Activated CD4-positive, alpha-beta T cell treated with anti-CD3 and anti-CD28 coated beads, Interleukin-2, Interleukin-4, amounts not matched to agents 100 ng/mL and 50 ng/mL, durations not matched to agents 16 hours and 8 hours (primary cell): ENCODE measurements at regions not wholly inside any gene's neighbourhood (a gene's known extent, or its start where the extent isn't known, plus 50 kb on each side); places are given as distances from the start of the nearest gene placed in this dataset.
"Not testable (repeated sequence)": the region's sequence is repeated elsewhere in the genome, so short reads cannot be mapped to it uniquely, and the experiment has no call there.

Experiments used
- DNase-seq: peaks from one replicate; pipeline ENCODE4 v3.0.0-alpha.2; 2020; ENCODE audit warnings: low spot score

DNA sequence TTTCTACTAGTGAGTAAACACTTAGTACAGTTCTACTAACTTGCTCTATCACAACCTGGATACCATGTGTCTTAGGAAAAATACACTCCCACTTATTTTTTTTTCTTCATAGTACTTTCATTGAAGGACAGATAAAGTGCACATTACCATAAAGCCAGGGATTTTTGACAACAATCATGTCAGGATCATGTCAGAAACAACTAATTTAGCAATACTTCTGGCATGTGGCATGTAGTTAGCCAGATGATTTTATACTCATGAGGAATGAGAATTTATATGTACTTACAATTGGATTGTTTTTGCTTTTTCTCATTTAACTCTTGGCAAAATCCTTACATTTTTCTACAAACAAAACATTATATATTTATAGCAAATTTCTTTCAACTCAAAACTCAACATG is 630.7 kb upstream of the GRM3 start:
- DNase-seq: no peak

DNA sequence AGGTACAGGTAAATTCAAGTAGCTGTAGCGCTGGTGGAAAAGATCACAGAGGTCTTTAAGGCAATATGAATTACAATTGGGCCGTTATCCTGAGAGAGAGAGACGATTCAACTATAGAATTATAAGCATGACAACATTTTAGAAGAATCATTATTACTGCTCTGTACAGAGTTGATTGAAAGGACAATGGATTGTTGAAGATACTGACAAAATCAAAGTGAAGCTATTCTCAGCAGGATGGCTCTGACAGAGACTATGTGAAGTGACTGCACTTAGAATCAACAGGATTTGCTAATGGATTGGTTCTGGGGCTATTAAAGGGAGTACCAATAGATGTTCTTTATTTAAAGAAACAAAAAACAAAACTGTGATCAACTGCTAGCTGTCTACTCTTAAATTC is 634.8 kb upstream of the GRM3 start:
- DNase-seq: no peak

DNA sequence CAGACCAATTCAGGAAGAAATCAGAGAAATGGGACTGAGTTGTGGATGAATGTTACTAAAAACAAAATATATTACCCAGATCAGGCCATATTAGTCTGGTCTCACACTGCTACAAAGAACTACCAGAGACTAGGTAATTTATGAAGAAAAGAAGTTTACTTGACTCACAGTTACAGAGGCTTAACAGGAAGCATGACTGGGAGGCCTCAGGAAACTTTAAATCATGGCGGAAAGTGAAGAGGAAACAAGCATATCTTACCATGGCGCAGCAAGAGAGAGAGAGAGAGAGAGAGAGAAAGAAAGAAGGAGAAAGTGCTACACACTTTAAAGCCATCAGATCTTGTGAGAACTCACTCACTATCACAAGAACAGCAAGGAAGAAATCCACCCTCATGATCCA is 636.8 kb upstream of the GRM3 start:
- DNase-seq: no peak

DNA sequence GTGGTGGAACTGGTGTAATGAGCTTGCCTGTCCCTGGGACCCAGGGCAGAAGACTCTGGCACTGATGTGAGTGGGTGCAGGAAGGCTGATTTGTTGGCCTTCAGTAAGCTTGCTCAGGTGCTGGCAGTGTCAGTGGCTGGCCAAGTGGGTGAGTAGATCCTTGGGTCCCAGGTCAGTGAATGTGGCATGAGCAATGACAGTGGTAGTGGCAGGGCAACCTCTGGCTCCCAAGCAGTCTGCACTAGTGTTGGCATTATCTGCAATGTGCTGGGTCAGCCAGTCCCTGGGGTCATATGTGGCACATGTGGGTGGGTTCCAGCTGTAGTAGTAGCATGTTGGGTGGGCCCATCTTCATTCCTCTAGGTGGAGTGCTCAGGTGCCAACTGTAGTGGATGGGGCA is 640.9 kb upstream of the GRM3 start:
- no peak for DNase-seq

DNA sequence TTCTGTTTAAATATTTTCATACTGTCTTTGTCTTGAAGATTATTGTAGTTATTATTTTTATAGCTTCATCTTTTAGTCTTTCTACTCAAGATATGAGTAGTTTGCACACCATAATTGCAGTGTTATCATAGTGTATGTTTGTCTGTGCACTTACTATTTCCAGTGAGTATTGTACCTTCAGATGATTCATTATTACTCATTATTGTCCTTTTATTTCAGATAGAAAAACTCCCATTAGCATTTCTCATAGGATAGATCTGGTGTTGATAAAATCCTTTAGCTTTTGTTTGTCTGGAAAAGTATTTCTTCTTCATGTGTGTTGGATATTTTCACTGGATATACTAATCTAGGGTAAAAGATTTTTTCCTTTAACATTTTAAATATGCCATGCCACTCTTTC is 646.2 kb upstream of the GRM3 start:
- DNase-seq: no peak

DNA sequence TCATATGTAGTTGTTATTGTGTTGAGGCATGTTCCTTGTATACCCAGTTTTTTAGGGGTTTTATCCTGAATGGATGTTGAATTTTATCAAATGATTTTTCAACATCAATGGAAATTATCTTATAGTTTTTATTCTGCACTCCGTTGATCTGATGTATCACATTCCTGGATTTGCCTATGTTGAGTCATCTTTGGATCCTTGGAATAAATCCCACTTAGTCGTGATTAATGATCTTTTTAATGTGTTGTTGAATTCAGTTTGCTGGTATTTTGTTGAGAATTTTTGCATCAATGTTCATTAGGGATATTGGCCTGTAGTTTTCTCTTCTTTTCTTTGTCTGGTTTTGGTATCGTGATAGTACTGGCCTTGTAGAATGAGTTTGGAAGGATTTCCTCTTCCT is 648.6 kb upstream of the GRM3 start:
- no peak for DNase-seq

DNA sequence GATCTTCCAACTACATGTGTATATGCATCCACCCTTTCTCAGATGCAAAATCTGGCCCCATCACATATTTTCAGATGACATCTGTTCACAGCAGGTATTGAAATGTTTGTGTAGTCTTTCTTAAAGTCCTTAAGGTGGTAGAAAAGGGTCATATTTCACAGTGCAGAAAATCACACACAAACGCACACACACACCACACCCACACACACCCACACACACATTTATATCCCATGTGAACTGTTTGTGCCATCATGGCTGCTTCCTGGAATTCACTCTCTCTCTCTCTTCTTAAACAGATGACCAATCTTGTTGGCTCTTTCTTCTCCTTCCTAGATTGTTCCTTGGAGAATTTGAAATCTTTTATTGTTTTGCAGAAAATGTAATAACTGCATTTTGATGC is 663.0 kb upstream of the GRM3 start:
- no peak for DNase-seq

DNA sequence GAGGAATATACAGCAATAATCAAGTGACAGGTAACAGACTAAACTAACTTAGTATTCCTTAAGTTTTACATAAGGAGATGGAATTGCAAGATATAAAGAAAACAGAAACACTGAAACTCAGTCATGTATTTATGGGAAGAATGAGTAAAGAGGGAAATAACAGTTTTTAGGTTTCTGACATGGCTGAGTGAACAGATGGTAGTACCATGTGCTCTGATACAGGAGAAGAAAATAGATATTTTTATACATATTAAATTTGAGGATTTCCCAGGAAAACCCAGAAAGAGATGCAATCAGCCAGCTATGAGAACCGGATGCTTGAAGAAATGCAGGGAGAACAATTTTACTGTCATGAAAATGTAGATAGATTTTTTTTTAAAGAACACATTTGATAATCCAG is 669.5 kb upstream of the GRM3 start:
- no peak for DNase-seq

DNA sequence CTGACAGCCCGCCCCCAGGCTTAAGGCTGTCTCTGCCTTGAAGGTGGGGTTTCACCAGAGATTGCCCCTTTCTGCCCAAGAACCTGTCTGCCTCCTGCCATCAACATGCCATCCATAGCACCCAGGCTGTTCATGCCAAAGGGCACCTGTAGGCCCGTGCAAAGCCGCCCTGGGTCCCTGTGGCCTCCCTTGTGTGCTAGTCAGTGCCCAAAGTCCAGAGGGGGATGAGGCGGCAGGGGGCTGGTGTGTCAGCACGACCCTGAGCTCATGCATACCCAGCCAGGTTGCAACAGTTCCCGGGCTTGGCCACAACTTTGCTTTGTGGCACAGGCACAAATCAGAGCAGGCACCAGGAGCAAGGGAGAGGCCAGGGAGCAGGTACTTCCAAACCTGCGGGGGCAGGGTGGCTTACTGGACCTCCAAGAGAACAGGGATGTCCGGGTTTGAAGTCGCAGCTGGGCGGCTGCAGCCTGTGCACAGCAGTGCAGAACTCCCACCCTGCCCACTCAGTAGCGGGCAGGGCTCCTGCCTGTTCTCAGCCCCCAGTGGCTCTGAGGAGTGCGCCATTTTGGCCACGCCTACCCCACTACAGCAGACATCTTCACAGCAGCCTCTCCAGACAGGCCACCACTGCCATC is 671.1 kb upstream of the GRM3 start:
- DNase-seq: no peak

DNA sequence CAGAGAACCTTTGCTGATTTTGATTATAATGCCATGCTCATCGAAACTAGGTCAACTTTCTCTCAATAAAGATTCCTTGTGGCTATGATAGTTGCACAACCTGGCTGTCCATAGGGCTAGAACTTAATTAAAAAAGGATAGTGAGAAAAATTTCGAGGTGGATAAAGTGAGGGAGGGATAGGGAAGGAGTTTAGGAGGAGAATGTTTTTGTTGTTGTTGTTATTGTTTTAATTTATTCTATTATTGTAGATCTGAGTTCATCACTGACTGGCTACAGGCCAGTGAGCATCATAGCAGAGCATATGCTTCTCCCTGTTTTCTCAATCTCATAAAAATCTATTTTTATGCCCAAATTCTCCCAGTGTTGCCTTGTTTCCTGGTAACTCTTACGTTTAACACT is 688.7 kb upstream of the GRM3 start:
- DNase-seq: no peak

DNA sequence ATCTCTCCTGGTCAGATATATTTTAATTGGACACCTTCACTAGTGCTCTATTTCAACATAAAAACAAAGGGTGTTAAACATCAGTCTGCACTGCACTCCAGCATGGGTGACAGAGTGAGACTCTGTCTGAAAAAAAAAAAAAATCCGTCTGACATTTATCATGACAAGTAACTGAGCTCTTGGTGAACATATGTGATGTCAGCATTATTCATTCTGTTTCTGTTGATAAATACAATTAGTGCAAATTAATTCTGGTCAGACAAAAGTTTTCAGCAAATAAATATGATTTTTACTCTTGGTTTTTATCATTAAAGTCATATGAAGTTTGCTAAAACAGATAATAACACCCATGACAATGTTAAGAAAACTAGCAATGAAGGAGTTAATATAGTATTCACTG is 692.8 kb upstream of the GRM3 start:
- no peak for DNase-seq

DNA sequence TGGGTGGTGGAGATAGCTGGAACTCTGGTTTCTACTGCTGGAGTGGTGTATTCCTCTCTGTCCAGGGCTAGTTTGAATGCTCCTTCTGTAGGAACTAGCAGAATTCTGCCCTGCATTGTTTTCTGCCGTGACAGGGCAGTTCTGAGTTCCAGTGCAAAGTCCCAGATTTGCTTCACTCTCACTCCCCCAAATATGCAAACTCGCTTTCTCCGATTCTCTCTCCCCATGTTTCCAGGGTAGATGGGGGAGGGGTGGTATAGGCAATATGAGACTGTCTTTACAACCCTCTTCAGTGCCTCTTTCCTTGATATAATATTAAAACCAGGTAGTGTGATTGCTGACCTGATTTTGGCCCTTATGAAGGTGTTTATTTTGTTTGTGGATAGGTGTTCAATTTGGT is 693.3 kb upstream of the GRM3 start:
- no peak for DNase-seq

DNA sequence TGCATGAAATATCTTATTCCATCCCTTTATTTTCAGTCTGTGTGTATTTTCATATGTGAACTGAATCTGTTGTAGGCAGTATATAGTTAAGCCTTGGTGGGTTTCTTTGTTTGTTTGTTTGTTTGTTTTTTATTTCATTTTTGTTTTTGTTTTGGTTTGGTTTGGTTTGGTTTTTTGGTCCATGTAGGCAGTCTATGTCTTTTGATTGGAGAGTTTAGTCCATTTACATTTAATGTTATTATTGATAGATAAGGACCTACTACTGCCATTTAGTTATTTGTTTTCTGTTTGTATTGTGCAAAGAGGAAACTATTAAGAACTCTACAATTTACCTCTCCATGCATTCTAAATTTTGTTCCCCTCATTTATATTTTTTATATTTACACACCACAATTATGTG is 695.9 kb upstream of the GRM3 start:
- no peak for DNase-seq

DNA sequence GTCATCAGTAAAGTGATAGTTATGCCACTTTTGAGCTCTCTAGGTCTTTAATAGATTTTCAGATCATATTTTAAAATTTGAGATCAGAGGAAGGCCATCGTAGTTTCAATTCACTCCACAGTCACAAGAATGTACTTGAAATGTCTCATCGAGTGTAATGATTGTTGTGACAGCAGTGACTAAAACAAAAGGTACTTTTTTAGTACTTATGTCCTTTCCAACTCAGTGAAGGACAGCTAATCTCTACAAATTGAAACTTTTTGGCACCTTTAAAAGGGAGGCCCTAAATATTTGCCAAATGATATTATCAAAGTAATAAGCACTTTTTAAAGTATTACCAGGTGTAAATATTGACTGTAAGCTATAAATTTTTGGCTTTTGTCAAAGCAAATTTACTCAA is 702.9 kb upstream of the GRM3 start:
- DNase-seq: no peak

DNA sequence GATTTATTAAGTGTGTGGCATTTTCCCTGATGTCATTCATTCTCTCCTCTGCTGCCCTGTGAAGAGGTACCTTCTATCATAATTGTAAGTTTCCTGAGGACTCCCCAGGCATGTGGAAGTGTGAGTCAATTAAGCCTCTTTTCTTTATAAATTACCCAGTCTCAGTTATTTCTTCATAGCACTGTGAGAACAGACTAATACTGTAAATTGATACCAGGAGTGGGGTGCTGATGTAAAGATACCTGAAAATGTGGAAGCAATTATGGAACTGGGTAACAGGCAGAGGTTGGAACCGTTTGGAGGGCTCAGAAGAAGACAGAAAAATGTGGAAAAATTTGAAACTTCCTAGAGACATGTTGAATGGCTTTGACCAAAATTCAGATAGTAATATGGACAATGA is 711.8 kb upstream of the GRM3 start:
- no peak for DNase-seq

DNA sequence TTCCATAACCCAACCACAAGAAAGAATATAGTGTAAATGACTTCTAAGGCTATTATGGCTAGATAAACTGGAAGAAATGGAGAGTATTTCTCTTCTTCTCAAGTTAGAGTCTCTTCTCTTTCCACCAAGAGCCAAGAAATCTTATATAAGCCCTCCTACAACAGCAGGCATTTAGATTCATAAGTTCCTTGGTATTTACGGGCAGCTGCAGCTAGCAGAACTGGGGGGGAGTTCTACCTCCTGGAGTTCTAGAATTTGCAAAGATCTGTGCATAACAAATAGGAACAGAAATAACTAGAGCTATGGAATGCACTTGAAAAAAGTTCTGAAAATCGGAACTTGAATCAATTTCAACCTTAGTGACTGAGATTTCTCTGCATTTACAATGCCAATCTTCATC is 715.2 kb upstream of the GRM3 start:
- DNase-seq: no peak

DNA sequence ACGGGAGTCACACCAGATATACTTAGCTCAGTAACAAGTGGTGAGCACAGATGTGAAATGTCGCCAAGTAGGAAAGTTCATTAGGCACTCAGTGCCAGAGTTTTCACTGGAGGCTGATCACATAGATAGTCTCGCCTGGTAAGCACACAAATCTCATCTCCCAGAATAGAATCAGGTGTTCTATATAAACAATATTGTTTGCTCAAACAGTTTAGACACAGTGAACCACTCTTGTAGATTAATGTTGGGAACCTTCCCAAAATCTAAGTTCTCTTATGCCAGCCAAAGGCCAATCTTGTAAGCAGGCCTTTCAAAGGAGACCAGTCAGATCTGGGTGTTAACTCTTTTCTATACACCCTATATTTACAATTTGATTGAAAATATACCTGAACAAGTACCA is 716.5 kb upstream of the GRM3 start:
- no peak for DNase-seq

DNA sequence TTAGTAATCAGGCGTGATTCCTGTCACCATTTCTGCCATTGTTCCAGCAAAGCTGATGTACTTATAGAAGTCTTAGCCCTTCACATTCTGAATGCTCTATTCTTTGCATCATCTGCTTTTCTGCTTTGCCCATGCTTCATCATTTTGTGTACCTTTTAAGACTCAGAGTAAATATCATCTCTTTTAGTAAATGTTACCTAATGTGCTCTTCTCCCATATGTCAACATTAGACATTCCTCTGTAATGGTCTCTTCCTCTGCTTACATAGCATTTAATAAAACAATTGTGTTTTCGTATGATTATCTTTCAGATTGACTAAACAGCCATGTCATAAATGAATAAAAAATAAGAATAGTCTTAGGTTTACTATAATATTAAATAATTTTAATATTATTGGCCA is 719.6 kb upstream of the GRM3 start:
- DNase-seq: no peak

DNA sequence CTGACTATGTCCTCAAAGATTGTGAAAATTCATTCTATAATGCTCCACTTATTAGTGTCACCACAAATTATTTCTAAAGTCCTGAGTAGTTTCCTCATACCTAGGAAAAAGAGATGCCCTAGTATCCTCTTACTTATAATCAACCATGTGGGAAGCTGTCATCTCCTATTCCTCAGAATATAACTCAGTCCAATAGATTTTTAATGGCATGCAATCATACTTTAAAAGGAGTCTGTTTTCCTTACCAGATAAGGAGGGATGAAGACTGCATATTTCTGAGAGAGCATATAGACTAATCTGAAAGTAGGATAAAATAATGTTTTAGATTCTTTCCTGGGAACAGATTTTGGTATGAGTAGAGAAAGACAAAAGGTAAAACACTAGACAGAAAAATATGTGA is 727.7 kb upstream of the GRM3 start:
- DNase-seq: no peak

DNA sequence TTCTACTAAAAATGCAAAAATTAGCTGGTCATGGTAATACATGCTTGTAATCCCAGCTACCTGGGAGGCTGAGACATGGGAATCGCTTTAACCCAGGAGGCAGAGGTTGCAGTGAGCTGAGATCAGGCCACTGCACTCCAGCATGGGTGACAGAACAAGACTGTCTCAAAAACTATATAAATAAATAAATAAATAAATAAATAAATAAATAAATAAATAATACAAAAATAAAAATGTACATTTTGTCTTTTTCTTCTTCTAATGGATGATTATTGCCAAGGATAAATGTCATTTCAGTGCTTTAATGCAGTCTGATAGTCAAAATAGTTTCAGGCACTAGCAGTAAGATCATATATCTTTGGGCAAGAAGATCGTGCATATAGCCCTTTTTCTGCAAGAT is 727.6 kb upstream of the SEMA3D start:
- no peak for DNase-seq

DNA sequence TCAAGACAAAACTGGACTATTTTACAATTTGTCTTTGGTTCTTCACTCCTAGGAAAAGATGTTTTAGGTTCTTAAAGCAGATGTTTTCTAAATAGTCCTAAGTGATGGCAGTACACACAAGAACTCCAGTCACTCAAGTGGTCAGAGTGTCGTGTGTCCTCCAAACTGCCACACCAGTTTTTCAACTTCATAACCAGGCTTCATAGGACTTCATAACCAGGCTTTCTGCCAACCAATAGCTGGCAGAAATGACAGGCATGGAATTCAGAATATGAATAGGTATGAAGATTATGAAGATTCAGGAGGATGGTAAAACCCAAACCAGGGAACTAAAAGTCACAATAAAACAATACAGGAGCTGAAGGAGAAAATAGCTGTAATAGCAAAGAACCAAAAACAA is 721.2 kb upstream of the SEMA3D start:
- no peak for DNase-seq

DNA sequence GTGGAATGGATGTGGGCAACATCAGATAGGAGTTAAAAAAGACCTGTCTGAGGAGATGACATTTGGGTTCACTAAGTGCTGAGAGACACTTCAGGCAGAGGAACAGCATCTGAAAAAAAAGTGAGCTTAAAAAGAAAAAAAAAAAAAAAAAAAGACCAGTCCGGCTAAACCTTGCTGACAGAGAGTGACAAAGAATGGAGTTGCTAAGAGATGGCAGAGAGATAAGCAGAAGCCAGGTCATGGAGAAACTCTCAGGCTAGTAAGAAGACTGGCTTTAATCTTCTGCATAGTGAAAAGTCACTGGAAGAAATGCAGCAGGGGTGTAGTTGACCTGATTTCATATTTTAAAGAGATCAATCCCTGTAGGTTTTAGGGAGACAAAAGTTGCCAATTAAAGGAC is 711.1 kb upstream of the SEMA3D start:
- no peak for DNase-seq

DNA sequence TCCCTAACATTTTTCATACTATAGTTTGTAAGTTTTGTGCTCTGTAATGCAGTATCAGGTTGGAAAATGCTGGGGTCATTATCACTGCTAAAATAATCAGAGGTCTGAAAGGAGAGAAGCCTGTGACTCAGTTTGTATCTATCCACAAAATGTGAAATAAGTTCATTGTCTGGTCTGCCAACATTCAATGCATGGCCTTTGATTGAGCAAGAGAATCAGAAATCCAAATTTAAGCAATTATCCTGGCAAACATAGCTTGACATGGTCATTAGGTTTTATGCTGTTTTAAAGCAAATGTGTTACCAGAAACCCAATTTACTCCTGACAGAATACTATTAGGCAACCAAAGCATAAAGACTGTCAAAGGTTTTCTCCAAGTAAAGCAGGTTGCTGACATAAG is 709.7 kb upstream of the SEMA3D start:
- no peak for DNase-seq

DNA sequence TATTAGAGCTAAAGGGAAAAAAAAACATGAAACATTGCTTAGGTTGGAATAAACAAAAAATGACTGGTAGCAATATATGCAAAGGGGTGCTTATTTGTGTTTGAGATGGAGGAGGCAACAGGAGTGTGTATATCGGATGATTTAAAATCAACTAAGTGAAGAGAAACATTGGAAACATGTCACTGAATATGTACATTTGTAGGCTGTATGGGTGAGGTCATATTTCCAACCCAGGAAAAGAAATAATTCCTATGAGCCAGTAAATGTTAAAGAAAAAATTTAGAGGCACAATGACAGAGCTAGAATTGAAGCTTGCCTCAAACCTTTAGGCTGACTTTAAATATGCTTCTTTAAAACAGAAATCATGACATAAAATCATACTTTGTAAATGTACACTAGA is 709.0 kb upstream of the SEMA3D start:
- no peak for DNase-seq

DNA sequence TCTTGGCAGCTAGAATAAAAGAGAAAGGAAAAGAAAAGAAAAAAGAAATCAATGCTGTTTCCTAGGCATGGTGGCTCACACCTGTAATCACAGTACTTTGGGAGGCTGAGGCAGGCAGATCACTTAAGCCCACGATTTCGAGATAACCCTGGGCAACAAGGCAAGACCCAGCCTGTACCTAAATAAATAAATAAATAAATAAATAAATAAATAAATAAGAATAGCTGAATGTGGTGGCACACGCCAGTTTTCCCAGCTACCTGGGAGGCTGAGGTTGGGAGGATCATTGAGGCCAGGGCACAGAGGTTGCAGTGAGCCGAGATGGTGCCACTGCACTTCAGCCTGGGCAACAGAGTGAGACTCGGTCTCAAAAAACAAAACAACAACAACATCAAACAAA is 705.0 kb upstream of the SEMA3D start:
- DNase-seq: not testable (repeated sequence)
